IPS DF 6.9 (cell line): ENCODE measurements at regions not wholly inside any gene's neighbourhood (a gene's known extent, or its start where the extent isn't known, plus 50 kb on each side); places are given as distances from the start of the nearest gene placed in this dataset.

Source experiments
- DNase-seq: peaks from one replicate; pipeline ENCODE4 v3.0.0-alpha.2; 2013; ENCODE audit warnings: low read depth, low spot score
- H3K27ac ChIP-seq: one replicate; pipeline ENCODE4 v1.5.1; 2013; ENCODE audit warnings: low read length, control low read depth
- H3K27me3 ChIP-seq: 2 replicates; pipeline ENCODE4 v1.6.1; 2013; ENCODE audit warnings: mild to moderate bottlenecking, low read length; ENCODE audit not compliant: control insufficient read depth, insufficient read depth
- H3K36me3 ChIP-seq: 2 replicates; pipeline ENCODE4 v1.6.1; 2013; ENCODE audit warnings: low read length; ENCODE audit not compliant: control insufficient read depth, insufficient read depth
- H3K4me1 ChIP-seq: 2 replicates; pipeline ENCODE4 v1.6.1; 2013; ENCODE audit warnings: low read length; ENCODE audit not compliant: control insufficient read depth, insufficient read depth
- H3K4me3 ChIP-seq: 2 replicates; pipeline ENCODE4 v1.5.1; 2013; ENCODE audit warnings: mild to moderate bottlenecking, low read length
- H3K9me3 ChIP-seq: 2 replicates; pipeline ENCODE4 v1.6.1; 2013; ENCODE audit warnings: low read length, inconsistent platforms; ENCODE audit not compliant: control insufficient read depth, insufficient read depth
- WGBS: extraction: QIAGEN DNeasy Blood & Tissue Kit; methylation state at CpG from one replicate; pipeline ENCODE4 v1.1.7; 2013; ENCODE audit warnings: mixed read lengths, missing lambda C conversion rate; ENCODE audit not compliant: insufficient read length, insufficient coverage; 5-methylcytosine and 5-hydroxymethylcytosine counted together

- Histone ChIP-seq H3K4me1 (no peaks in the 10 kb centered on the region), H3K4me3 (no peak overlapping the region), H3K27ac (no peak overlapping the region), H3K9me3 (no peaks in the 10 kb centered on the region), H3K27me3 (no peaks in the 10 kb centered on the region), H3K36me3 (no peaks in the 10 kb centered on the region)
- DNase-seq: no peak
- no CpG with 5 or more reads among the region's 4 CpGs for WGBS
These were observed 109.6 kb downstream of the EFNB1 start for GRCh38 chrX:68938244-68939004.

- Histone ChIP-seq H3K4me3 (no peak overlapping the region), H3K27me3 (no peaks in the 10 kb centered on the region), H3K4me1 (no peaks in the 10 kb centered on the region), H3K9me3 (no peaks in the 10 kb centered on the region), H3K27ac (no peak overlapping the region), H3K36me3 (no peaks in the 10 kb centered on the region)
- no peak for DNase-seq
- WGBS: 100% methylated on average over 2 of the region's 2 CpGs
These were observed 108.8 kb downstream of the EFNB1 start for GRCh38 chrX:68937581-68937980.

- H3K4me3 ChIP-seq: no peak overlapping the region
- no peaks in the 10 kb centered on the region for H3K27me3 ChIP-seq
- no peaks in the 10 kb centered on the region for H3K9me3 ChIP-seq
- no peak for DNase-seq
- H3K27ac ChIP-seq: no peak overlapping the region
- no peaks in the 10 kb centered on the region for H3K4me1 ChIP-seq
- H3K36me3 ChIP-seq: no peaks in the 10 kb centered on the region
These were observed 107.8 kb downstream of the EFNB1 start for GRCh38 chrX:68936608-68937007.

GRCh38 chrX:68936126-68936525, 107.3 kb downstream of the EFNB1 start:
- no CpG with 5 or more reads among the region's 4 CpGs for WGBS
- H3K9me3 ChIP-seq: no peaks in the 10 kb centered on the region
- no peak for DNase-seq
- no peaks in the 10 kb centered on the region for H3K36me3 ChIP-seq
- H3K27ac ChIP-seq: no peak overlapping the region
- H3K4me3 ChIP-seq: no peak overlapping the region
- no peaks in the 10 kb centered on the region for H3K27me3 ChIP-seq
- H3K4me1 ChIP-seq: no peaks in the 10 kb centered on the region

- Histone ChIP-seq H3K36me3 (no peaks in the 10 kb centered on the region), H3K27me3 (no peaks in the 10 kb centered on the region), H3K27ac (no peak overlapping the region)
These were observed 106.5 kb downstream of the EFNB1 start for GRCh38 chrX:68935362-68935761.

GRCh38 chrX:68934922-68935321, 106.1 kb downstream of the EFNB1 start:
- no peak for DNase-seq
- Histone ChIP-seq H3K27me3 (no peaks in the 10 kb centered on the region), H3K36me3 (no peaks in the 10 kb centered on the region), H3K27ac (no peak overlapping the region), H3K4me3 (no peak overlapping the region), H3K4me1 (no peaks in the 10 kb centered on the region), H3K9me3 (no peaks in the 10 kb centered on the region)
- WGBS: no CpG with 5 or more reads among the region's 6 CpGs

More at GRCh38 chrX:68935362-68935761, 106.5 kb downstream of the EFNB1 start:
- Histone ChIP-seq H3K4me3 (no peak overlapping the region), H3K4me1 (no peaks in the 10 kb centered on the region), H3K9me3 (no peaks in the 10 kb centered on the region)
- DNase-seq: no peak
- WGBS: no CpG with 5 or more reads among the region's 2 CpGs

- Histone ChIP-seq H3K9me3 (no peaks in the 10 kb centered on the region), H3K36me3 (no peaks in the 10 kb centered on the region), H3K4me3 (no peak overlapping the region), H3K27me3 (no peaks in the 10 kb centered on the region), H3K27ac (no peak overlapping the region), H3K4me1 (no peaks in the 10 kb centered on the region)
- no CpG with 5 or more reads among the region's 3 CpGs for WGBS
- DNase-seq: no peak
These were observed 105.6 kb downstream of the EFNB1 start for GRCh38 chrX:68934421-68934820.

- no peak overlapping the region for H3K27ac ChIP-seq
- H3K36me3 ChIP-seq: no peaks in the 10 kb centered on the region
- H3K9me3 ChIP-seq: no peaks in the 10 kb centered on the region
- H3K4me3 ChIP-seq: no peak overlapping the region
- no peak for DNase-seq
- H3K27me3 ChIP-seq: no peaks in the 10 kb centered on the region
- WGBS: no CpG with 5 or more reads among the region's 4 CpGs
- H3K4me1 ChIP-seq: no peaks in the 10 kb centered on the region
These were observed 103.8 kb downstream of the EFNB1 start for GRCh38 chrX:68932611-68933010.

GRCh38 chrX:68931345-68931744, 102.5 kb downstream of the EFNB1 start:
- no peak overlapping the region for H3K27ac ChIP-seq
- WGBS: no CpG with 5 or more reads among the region's 4 CpGs
- no peaks in the 10 kb centered on the region for H3K9me3 ChIP-seq
- H3K36me3 ChIP-seq: no peaks in the 10 kb centered on the region
- no peak for DNase-seq
- H3K27me3 ChIP-seq: no peaks in the 10 kb centered on the region
- H3K4me1 ChIP-seq: no peaks in the 10 kb centered on the region
- H3K4me3 ChIP-seq: no peak overlapping the region

- H3K4me3 ChIP-seq: no peak overlapping the region
- no peaks in the 10 kb centered on the region for H3K9me3 ChIP-seq
- no CpG with 5 or more reads among the region's 5 CpGs for WGBS
- H3K36me3 ChIP-seq: no peaks in the 10 kb centered on the region
- H3K4me1 ChIP-seq: no peaks in the 10 kb centered on the region
- H3K27ac ChIP-seq: no peak overlapping the region
- H3K27me3 ChIP-seq: no peaks in the 10 kb centered on the region
- DNase-seq: no peak
These were observed 101.9 kb downstream of the EFNB1 start for GRCh38 chrX:68930542-68931317.
